Right ventricle myocardium superior (tissue), 1 donor: ENCODE measurements at regions not wholly inside any gene's neighbourhood (a gene's known extent, or its start where the extent isn't known, plus 50 kb on each side); places are given as distances from the start of the nearest gene placed in this dataset.

Experiments used
- ATAC-seq: fragments of 200-7000 bp; cut with Tn5 transposase; one replicate; pipeline ENCODE4 v1.9.1; 2020; ENCODE audit warnings: mild to moderate bottlenecking; ENCODE audit not compliant: poor library complexity
- DNase-seq: peaks from one replicate; pipeline ENCODE4 v3.0.0-alpha.2; 2020
- intact Hi-C: fragments of 100-400 bp; cut with DNase I; formaldehyde crosslinking; loops from one replicate; pipeline ENCODE4 v1.11.2; 2022
- donor health status: DM: no; HTN: yes; CAD: no; lungs with severe emphysema.

GRCh38 chr10:44787480-44788075 lies 123.6 kb upstream of the TMEM72 start:
- DNase-seq: no peak
- no peak for ATAC-seq
- intact Hi-C loops: no loop called here

- ATAC-seq (no peak), DNase-seq (no peak)
- intact Hi-C loops: no loop called here
Measured at GRCh38 chr10:44788147-44789129, 122.7 kb upstream of the TMEM72 start.

GRCh38 chr10:44792119-44792775 lies 118.9 kb upstream of the TMEM72 start:
- peak; percentile 22 for ATAC-seq
- no peak for DNase-seq
- intact Hi-C loops: no loop called here

- no peak for ATAC-seq
- intact Hi-C loops: no loop called here
- DNase-seq: no peak
Measured at GRCh38 chr10:44799966-44800365, 111.2 kb upstream of the TMEM72 start.

GRCh38 chr10:44801383-44802327 lies 109.5 kb upstream of the TMEM72 start:
- ATAC-seq (peak; percentile 91), DNase-seq (peak; percentile 94)
- intact Hi-C loops: no loop called here

- intact Hi-C loops: no loop called here
- no peak for ATAC-seq
- DNase-seq: no peak
Measured at GRCh38 chr10:44803862-44804261, 107.3 kb upstream of the TMEM72 start.

GRCh38 chr10:44804661-44805060 lies 106.5 kb upstream of the TMEM72 start:
- intact Hi-C loops: no loop called here
- ATAC-seq (no peak), DNase-seq (no peak)

- DNase-seq: peak; percentile 56
- intact Hi-C loops: no loop called here
- ATAC-seq: peak; percentile 76
Measured at GRCh38 chr10:44805466-44806210, 105.5 kb upstream of the TMEM72 start.

GRCh38 chr10:44806950-44807349 lies 104.2 kb upstream of the TMEM72 start:
- peak; percentile 39 for ATAC-seq
- intact Hi-C loops: no loop called here
- DNase-seq: no peak

GRCh38 chr10:44807451-44807850 lies 103.7 kb upstream of the TMEM72 start:
- ATAC-seq: no peak

GRCh38 chr10:44809647-44810046 lies 101.5 kb upstream of the TMEM72 start:
- intact Hi-C loops: no loop called here
- no peak for DNase-seq
- no peak for ATAC-seq

More at GRCh38 chr10:44807451-44807850, 103.7 kb upstream of the TMEM72 start:
- DNase-seq: no peak
- intact Hi-C loops: no loop called here

- ATAC-seq (peak; percentile 47), DNase-seq (no peak)
- intact Hi-C loops: no loop called here
Measured at GRCh38 chr10:44811072-44811471, 100.1 kb upstream of the TMEM72 start.

GRCh38 chr10:44813201-44813600 lies 97.9 kb upstream of the TMEM72 start:
- DNase-seq (no peak), ATAC-seq (no peak)
- intact Hi-C loops: no loop called here

GRCh38 chr10:44814929-44815328 lies 96.2 kb upstream of the TMEM72 start:
- ATAC-seq: no peak
- DNase-seq: no peak
- intact Hi-C loops: no loop called here

- intact Hi-C loops: no loop called here
- peak; percentile 77 for ATAC-seq
- DNase-seq: no peak
Measured at GRCh38 chr10:44818041-44818649, 93.0 kb upstream of the TMEM72 start.

- intact Hi-C loops: no loop called here
- DNase-seq (no peak), ATAC-seq (peak; percentile 20)
Measured at GRCh38 chr10:44818701-44819127, 92.4 kb upstream of the TMEM72 start.

- ATAC-seq: no peak
- no peak for DNase-seq
- intact Hi-C loops: no loop called here
Measured at GRCh38 chr10:44820094-44820493, 91.0 kb upstream of the TMEM72 start.
